AG04449 (cell line): ENCODE measurements at regions not wholly inside any gene's neighbourhood (a gene's known extent, or its start where the extent isn't known, plus 50 kb on each side); places are given as distances from the start of the nearest gene placed in this dataset.

ENCODE experiments used
- CTCF ChIA-PET: fragments of 350-600 bp; formaldehyde crosslinking; extraction: SDS; loops from one replicate; lab custom pipeline; 2021; ENCODE audit warnings: antibody characterized with exemption; lab: Yijun Ruan, JAX
- POLR2A ChIA-PET: fragments of 400-600, 350-600 bp; formaldehyde crosslinking; extraction: SDS; loops from one replicate; lab custom pipeline; 2020; ENCODE audit warnings: antibody characterized with exemption, inconsistent platforms; lab: Yijun Ruan, JAX
- DNase-seq: peaks from one replicate; pipeline ENCODE4 v3.0.0-alpha.2; 2010; ENCODE audit warnings: low read depth, low spot score
- H3K4me3 ChIP-seq: 2 replicates; pipeline ENCODE4 v1.5.1; 2011; ENCODE audit warnings: low read depth, mild to moderate bottlenecking, control low read depth, low read length
- TF ChIP-seq, protein P1 (sequence below): IDR thresholded peaks from one replicate; pipeline ENCODE4 v1.5.1; 2011; ENCODE audit warnings: mild to moderate bottlenecking, moderate library complexity, low read length, control low read depth, inconsistent platforms; ENCODE audit not compliant: insufficient read depth; ENCODE audit errors: missing control alignments

GRCh38 chr5:17794815-17795214 is 160.6 kb downstream of the TAF11L14 start:
- ChIA-PET POLR2A (no interaction called here), CTCF (no interaction called here)
- DNase-seq = no peak
- TF ChIP-seq, protein P1, sequence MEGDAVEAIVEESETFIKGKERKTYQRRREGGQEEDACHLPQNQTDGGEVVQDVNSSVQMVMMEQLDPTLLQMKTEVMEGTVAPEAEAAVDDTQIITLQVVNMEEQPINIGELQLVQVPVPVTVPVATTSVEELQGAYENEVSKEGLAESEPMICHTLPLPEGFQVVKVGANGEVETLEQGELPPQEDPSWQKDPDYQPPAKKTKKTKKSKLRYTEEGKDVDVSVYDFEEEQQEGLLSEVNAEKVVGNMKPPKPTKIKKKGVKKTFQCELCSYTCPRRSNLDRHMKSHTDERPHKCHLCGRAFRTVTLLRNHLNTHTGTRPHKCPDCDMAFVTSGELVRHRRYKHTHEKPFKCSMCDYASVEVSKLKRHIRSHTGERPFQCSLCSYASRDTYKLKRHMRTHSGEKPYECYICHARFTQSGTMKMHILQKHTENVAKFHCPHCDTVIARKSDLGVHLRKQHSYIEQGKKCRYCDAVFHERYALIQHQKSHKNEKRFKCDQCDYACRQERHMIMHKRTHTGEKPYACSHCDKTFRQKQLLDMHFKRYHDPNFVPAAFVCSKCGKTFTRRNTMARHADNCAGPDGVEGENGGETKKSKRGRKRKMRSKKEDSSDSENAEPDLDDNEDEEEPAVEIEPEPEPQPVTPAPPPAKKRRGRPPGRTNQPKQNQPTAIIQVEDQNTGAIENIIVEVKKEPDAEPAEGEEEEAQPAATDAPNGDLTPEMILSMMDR = no peak
- H3K4me3 ChIP-seq = no peak overlapping the region

- TF ChIP-seq, protein P1 = no peak
- POLR2A ChIA-PET = no interaction called here
- no peak for DNase-seq
- no peak overlapping the region for H3K4me3 ChIP-seq
- CTCF ChIA-PET = no interaction called here
Observed at GRCh38 chr5:17796142-17796541, 161.9 kb downstream of the TAF11L14 start.

DNA sequence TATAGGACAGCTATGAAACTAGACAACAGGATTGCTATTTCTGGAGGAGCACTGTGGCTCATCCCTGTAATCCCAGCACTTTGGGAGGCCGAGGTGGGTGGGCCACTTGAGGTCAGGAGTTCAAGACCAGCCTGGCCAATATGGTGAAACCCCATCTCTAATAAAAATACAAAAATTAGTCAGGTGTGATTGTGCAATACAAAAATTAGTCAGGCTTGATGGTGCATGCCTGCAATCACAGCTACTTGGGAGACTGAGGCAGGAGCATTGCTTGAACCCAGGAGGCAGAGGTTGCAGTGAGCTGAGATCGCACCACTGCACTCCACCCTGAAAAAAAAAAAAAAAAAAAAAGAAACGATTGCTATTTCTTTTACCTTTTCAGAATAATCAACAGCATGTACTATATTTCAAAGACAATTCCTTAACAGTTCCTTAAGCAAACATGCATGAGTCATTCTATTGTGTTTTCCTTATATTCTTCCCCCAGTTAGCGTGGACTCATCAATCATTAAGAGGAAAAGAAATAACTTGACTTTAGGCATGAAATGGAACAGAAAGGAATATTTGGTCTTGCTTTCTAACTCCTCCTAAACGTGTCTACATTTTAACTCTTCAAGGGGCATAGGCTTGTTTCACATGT is 162.6 kb downstream of the TAF11L14 start:
- H3K4me3 ChIP-seq = no peak overlapping the region
- ChIA-PET POLR2A (no interaction called here), CTCF (no interaction called here)
- no peak for DNase-seq
- TF ChIP-seq, protein P1 = no peak

DNA sequence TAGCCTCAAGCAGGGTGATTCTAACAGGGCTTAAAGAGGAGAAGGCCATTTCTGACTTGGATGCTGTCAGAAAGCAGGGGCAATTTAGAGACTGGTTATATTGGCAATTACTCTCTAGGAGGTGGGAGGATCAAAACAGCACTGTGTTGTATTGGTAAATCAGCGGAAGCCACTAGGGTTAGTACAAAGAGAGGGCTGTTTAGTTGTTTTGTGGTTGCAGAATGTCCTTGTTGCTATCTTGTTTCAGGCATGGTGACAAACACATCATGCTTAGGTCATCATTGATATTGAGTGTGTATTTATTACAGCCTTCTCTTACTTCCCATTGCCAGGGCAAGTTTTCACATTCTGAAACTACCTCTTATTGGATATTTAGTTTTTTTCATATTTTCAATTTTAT is 165.3 kb downstream of the TAF11L14 start:
- DNase-seq = no peak
- ChIA-PET POLR2A (no interaction called here), CTCF (no interaction called here)
- no peak overlapping the region for H3K4me3 ChIP-seq
- TF ChIP-seq, protein P1 = no peak

DNA sequence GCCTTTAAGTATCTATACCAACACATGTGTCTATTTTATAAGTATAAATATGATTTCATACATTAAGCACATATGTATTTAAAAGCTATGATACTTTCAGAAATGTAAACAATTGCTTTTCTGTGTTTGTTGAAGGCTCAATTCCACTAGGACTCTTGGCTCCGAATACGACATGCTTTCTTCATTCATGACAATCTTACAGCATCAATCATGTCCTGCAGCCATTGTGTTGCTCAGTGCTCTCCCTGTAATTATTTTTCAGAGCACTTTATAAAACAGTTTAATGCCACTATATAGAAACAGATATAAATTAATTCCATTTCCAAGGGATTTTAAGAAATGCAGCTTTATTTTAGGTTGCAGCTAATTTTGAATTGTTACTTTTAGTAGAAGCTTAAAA is 167.3 kb downstream of the TAF11L14 start:
- TF ChIP-seq, protein P1 = no peak
- ChIA-PET CTCF (interaction anchor here (0.7 kb wide), 1 partner anchor 586 kb away, joined by 3 read pairs; no protein-coding TSS in a partner anchor), POLR2A (no interaction called here)
- DNase-seq = no peak
- H3K4me3 ChIP-seq = no peak overlapping the region

- ChIA-PET POLR2A (no interaction called here), CTCF (interaction anchor here (0.7 kb wide), 1 partner anchor 587 kb away, joined by 3 read pairs; no protein-coding TSS in a partner anchor)
- DNase-seq = no peak
- H3K4me3 ChIP-seq = no peak overlapping the region
- TF ChIP-seq, protein P1 = no peak
Observed at GRCh38 chr5:17802256-17802655, 168.0 kb downstream of the TAF11L14 start.
